ENCODE measurements at regions not wholly inside any gene's neighbourhood (a gene's known extent, or its start where the extent isn't known, plus 50 kb on each side); places are given as distances from the start of the nearest gene placed in this dataset.

DNA sequence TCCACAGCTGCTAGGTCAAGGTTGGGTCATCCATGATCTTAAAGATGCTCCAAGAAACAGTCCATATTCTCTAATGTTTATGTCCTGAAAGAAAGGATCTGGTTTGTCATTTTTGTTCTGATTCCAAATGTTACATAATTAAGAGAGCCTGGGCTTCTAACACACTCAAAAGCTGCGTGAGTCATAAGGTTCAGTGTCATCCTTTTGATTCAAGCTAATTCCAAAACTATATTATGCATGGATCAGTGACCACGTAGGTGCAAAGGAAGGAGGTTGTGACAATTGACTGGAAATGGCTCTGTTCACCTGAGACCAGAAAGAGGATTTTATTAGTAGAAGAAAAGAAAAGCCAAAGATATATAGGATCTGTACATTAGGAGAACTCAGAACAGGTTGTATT lies 268.7 kb upstream of the GK2 start:
- TF ChIP-seq, protein P1, sequence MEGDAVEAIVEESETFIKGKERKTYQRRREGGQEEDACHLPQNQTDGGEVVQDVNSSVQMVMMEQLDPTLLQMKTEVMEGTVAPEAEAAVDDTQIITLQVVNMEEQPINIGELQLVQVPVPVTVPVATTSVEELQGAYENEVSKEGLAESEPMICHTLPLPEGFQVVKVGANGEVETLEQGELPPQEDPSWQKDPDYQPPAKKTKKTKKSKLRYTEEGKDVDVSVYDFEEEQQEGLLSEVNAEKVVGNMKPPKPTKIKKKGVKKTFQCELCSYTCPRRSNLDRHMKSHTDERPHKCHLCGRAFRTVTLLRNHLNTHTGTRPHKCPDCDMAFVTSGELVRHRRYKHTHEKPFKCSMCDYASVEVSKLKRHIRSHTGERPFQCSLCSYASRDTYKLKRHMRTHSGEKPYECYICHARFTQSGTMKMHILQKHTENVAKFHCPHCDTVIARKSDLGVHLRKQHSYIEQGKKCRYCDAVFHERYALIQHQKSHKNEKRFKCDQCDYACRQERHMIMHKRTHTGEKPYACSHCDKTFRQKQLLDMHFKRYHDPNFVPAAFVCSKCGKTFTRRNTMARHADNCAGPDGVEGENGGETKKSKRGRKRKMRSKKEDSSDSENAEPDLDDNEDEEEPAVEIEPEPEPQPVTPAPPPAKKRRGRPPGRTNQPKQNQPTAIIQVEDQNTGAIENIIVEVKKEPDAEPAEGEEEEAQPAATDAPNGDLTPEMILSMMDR (IDR thresholded peaks at IDR 0.05; ENCODE audit: borderline replicate concordance, extremely low read depth, low read length, poor library complexity, severe bottlenecking), result no peak
- TF ChIP-seq EZH2 (IDR thresholded peaks at IDR 0.05; ENCODE audit: borderline replicate concordance, low read depth, low read length, severe bottlenecking), result no peak
